ENCODE measurements at regions not wholly inside any gene's neighbourhood (a gene's known extent, or its start where the extent isn't known, plus 50 kb on each side); places are given as distances from the start of the nearest gene placed in this dataset.

DNA sequence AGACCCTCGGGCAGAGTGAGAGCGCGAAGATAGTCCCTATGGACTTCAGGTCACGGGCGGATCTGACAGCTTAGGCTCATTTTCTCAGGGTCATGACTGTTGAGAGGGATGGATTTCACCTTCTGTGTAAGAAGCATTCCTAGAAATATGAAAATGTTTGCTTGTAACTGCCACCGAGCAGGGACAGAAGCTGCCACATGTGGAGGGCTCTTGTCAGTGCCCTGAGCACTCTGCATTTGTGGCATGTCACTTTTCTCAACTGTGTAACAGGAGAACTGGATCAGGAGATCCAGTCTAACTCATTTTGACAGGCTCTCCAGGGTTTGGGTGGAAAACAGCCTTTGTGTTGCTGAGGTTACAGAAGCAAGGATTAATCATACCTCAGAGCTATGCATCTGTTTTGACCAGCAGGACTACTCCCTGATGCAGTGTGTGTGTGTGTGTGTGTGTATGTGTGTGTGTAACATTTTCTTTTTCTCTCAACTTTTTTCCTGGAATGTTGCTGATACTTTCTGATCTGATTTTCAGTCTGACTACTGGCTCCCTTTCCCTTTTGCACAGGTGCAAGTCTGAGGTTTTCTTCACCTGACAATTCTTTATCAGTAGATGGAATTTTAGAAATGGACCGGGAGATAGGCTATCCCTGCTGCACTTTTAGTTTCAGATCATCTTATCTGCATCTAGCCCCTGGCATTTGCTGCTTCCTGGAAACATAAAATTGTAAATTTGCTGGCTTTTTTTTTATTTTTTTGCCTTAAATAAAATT, 183.3 kb downstream of the STK31 start:
- Histone ChIP-seq H3K36me3 (replicated peaks in 1 of 2; ENCODE audit: control insufficient read depth in 2 of 2, insufficient read depth in 2 of 2, low read length in 2 of 2) (no peaks in the 10 kb centered on the region), H3K4me2 (ENCODE audit: insufficient read depth, low read length, poor library complexity, severe bottlenecking) (no peak overlapping the region)

DNA sequence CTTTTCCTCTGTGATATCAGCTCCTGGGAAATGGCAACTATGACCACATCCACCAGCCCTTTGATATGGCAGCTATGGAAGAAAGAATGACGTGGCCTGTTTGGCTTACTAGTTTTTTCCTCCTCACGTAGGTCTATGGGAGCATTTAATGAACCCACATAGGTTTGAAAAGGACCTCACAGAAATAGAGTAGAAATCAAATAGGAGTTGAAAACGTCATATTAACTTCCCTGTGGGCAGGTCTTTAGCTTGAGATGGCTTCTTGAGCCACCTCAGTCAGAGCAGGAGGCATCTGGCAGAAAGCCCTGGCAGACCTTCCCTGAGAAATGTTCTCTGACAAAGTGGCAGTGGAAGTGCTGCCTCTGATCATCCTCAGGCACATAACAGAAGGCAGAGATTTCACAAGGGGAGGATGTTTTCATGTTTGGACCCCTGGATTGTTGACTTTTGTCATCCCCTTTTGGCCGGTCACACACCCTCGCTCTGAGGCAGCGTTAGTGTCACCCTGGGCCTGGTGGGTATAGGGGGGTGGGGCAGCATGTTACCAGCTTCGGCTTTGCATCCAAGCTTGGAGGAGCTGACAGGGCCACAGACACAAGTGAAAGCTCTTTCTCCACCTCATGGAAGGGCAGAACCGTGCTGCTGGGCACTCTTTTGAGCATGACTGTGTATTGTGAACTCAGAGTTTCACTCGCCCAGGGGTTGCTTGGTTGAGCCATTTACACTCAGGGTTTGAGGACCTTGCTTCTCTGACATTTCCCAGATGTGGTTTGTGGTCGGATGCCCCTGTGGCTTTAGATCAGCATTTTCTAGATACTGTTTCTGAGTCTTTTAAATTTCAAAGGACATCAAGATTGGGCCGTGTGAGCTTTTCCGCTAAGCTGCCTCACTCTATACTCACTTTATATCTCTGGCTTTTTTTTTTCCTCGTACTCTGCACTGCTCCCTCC, 184.2 kb downstream of the STK31 start:
- no peak overlapping the region for H3K4ac ChIP-seq (ENCODE audit: low read length)
- WGBS, 2 donors (ENCODE audit: extremely low coverage in 2 of 2, insufficient read length in 2 of 2, insufficient replicate concordance in 1 of 2), result no CpG with 5 or more reads among the region's 13 CpGs
- H3K27me3 ChIP-seq (ENCODE audit: control insufficient read depth in 3 of 3, insufficient read depth in 3 of 3, low read depth in 1 of 3, low read length in 3 of 3), result no peaks in the 10 kb centered on the region
- no peak overlapping the region for H3K27ac ChIP-seq (replicated peaks; ENCODE audit: low read length)
- no peaks in the 10 kb centered on the region for H3K9me3 ChIP-seq (replicated peaks in 1 of 2; ENCODE audit: control insufficient read depth in 2 of 2, insufficient read depth in 1 of 2, low read depth in 1 of 2, low read length in 2 of 2)
- no peak overlapping the region for H3K4me2 ChIP-seq (ENCODE audit: insufficient read depth, low read length, poor library complexity, severe bottlenecking)
- DNase-seq (ENCODE audit: low spot score), result no peak
- H2AK5ac ChIP-seq (ENCODE audit: low read depth, low read length), result no peak overlapping the region
- H4K8ac ChIP-seq (ENCODE audit: low read depth, low read length), result no peak overlapping the region
- H2BK120ac ChIP-seq (ENCODE audit: low read depth, low read length), result no peak overlapping the region
- no peak overlapping the region for H3K4me3 ChIP-seq (ENCODE audit: low read length in 2 of 2)
- no peaks in the 10 kb centered on the region for H3K79me1 ChIP-seq (ENCODE audit: low read depth, low read length)
- no peak overlapping the region for H3K14ac ChIP-seq (ENCODE audit: low read length)
- H2AFZ ChIP-seq (ENCODE audit: low read length), result no peak overlapping the region
- no peak overlapping the region for H2BK15ac ChIP-seq (ENCODE audit: low read length)
- H3K18ac ChIP-seq (ENCODE audit: low read length), result peak overlapping the region; percentile 0
- no peak overlapping the region for H2BK12ac ChIP-seq (ENCODE audit: low read length)
- H3K36me3 ChIP-seq (replicated peaks in 1 of 2; ENCODE audit: control insufficient read depth in 2 of 2, insufficient read depth in 2 of 2, low read length in 2 of 2), result no peaks in the 10 kb centered on the region
- H3K9ac ChIP-seq (ENCODE audit: low read depth, low read length, poor library complexity), result no peak overlapping the region
- peak overlapping the region; percentile 25 for H3K23ac ChIP-seq (ENCODE audit: low read depth, low read length, poor library complexity)
- H4K91ac ChIP-seq (ENCODE audit: low read depth, low read length, poor library complexity), result no peak overlapping the region
- peaks cover 0 to 1% of the 10 kb centered on the region in 2 donors for H3K4me1 ChIP-seq (ENCODE audit: control insufficient read depth in 2 of 2, insufficient read depth in 1 of 2, low read depth in 1 of 2, low read length in 2 of 2)
- no peak overlapping the region for H2BK5ac ChIP-seq (ENCODE audit: low read length)

More for the DNA sequence above, 183.3 kb downstream of the STK31 start:
- Histone ChIP-seq H2BK120ac (ENCODE audit: low read depth, low read length) (no peak overlapping the region), H4K8ac (ENCODE audit: low read depth, low read length) (no peak overlapping the region), H3K23ac (ENCODE audit: low read depth, low read length, poor library complexity) (no peak overlapping the region), H2BK15ac (ENCODE audit: low read length) (no peak overlapping the region), H3K4me1 (ENCODE audit: control insufficient read depth in 2 of 2, insufficient read depth in 1 of 2, low read depth in 1 of 2, low read length in 2 of 2) (peaks cover 0 to 1% of the 10 kb centered on the region in 2 donors), H3K27me3 (ENCODE audit: control insufficient read depth in 3 of 3, insufficient read depth in 3 of 3, low read depth in 1 of 3, low read length in 3 of 3) (no peaks in the 10 kb centered on the region), H2BK5ac (ENCODE audit: low read length) (no peak overlapping the region), H3K9me3 (replicated peaks in 1 of 2; ENCODE audit: control insufficient read depth in 2 of 2, insufficient read depth in 1 of 2, low read depth in 1 of 2, low read length in 2 of 2) (no peaks in the 10 kb centered on the region), H3K4ac (ENCODE audit: low read length) (no peak overlapping the region), H3K27ac (replicated peaks; ENCODE audit: low read length) (no peak overlapping the region), H3K79me1 (ENCODE audit: low read depth, low read length) (no peaks in the 10 kb centered on the region), H2AK5ac (ENCODE audit: low read depth, low read length) (no peak overlapping the region), H2AFZ (ENCODE audit: low read length) (no peak overlapping the region), H4K91ac (ENCODE audit: low read depth, low read length, poor library complexity) (no peak overlapping the region), H3K4me3 (ENCODE audit: low read length in 2 of 2) (no peak overlapping the region), H2BK12ac (ENCODE audit: low read length) (no peak overlapping the region), H3K18ac (ENCODE audit: low read length) (no peak overlapping the region), H3K9ac (ENCODE audit: low read depth, low read length, poor library complexity) (no peak overlapping the region), H3K14ac (ENCODE audit: low read length) (no peak overlapping the region)
- WGBS, 2 donors (ENCODE audit: extremely low coverage in 2 of 2, insufficient read length in 2 of 2, insufficient replicate concordance in 1 of 2), result no CpG with 5 or more reads among the region's 7 CpGs
- DNase-seq (ENCODE audit: low spot score), result no peak

GRCh38 chr7:23894892-23895569, 185.0 kb downstream of the STK31 start:
- Histone ChIP-seq H3K9me3 (replicated peaks in 1 of 2; ENCODE audit: control insufficient read depth in 2 of 2, insufficient read depth in 1 of 2, low read depth in 1 of 2, low read length in 2 of 2) (no peaks in the 10 kb centered on the region), H3K27me3 (ENCODE audit: control insufficient read depth in 3 of 3, insufficient read depth in 3 of 3, low read depth in 1 of 3, low read length in 3 of 3) (no peaks in the 10 kb centered on the region), H3K4ac (ENCODE audit: low read length) (no peak overlapping the region), H2AFZ (ENCODE audit: low read length) (no peak overlapping the region), H2BK15ac (ENCODE audit: low read length) (no peak overlapping the region), H3K79me1 (ENCODE audit: low read depth, low read length) (no peaks in the 10 kb centered on the region), H4K8ac (ENCODE audit: low read depth, low read length) (no peak overlapping the region), H3K23ac (ENCODE audit: low read depth, low read length, poor library complexity) (no peak overlapping the region), H3K18ac (ENCODE audit: low read length) (no peak overlapping the region), H2AK5ac (ENCODE audit: low read depth, low read length) (no peak overlapping the region), H3K4me3 (ENCODE audit: low read length in 2 of 2) (no peak overlapping the region), H3K4me2 (ENCODE audit: insufficient read depth, low read length, poor library complexity, severe bottlenecking) (no peak overlapping the region), H3K14ac (ENCODE audit: low read length) (no peak overlapping the region), H3K27ac (replicated peaks; ENCODE audit: low read length) (no peak overlapping the region), H4K91ac (ENCODE audit: low read depth, low read length, poor library complexity) (no peak overlapping the region), H2BK12ac (ENCODE audit: low read length) (no peak overlapping the region), H2BK120ac (ENCODE audit: low read depth, low read length) (no peak overlapping the region), H3K9ac (ENCODE audit: low read depth, low read length, poor library complexity) (no peak overlapping the region), H3K4me1 (ENCODE audit: control insufficient read depth in 2 of 2, insufficient read depth in 1 of 2, low read depth in 1 of 2, low read length in 2 of 2) (peaks cover 0 to 1% of the 10 kb centered on the region in 2 donors), H2BK5ac (ENCODE audit: low read length) (no peak overlapping the region), H3K36me3 (replicated peaks in 1 of 2; ENCODE audit: control insufficient read depth in 2 of 2, insufficient read depth in 2 of 2, low read length in 2 of 2) (no peaks in the 10 kb centered on the region)
- WGBS, 2 donors (ENCODE audit: extremely low coverage in 2 of 2, insufficient read length in 2 of 2, insufficient replicate concordance in 1 of 2), result no CpG with 5 or more reads among the region's 4 CpGs
- DNase-seq (ENCODE audit: low spot score), result no peak
